GM13976 (cell line): ENCODE measurements at regions not wholly inside any gene's neighbourhood (a gene's known extent, or its start where the extent isn't known, plus 50 kb on each side); places are given as distances from the start of the nearest gene placed in this dataset.

Source experiments
- DNase-seq: peaks from one replicate; pipeline ENCODE4 v3.0.0; 2012; ENCODE audit warnings: low spot score
- CTCF ChIP-seq: IDR thresholded peaks from 2 replicates; pipeline ENCODE4 v1.5.1; 2012; ENCODE audit warnings: borderline replicate concordance, mild to moderate bottlenecking; ENCODE audit not compliant: insufficient read depth; ENCODE audit errors: extremely low read depth, missing control alignments, control extremely low read depth
- in situ Hi-C: fragments of 300-500 bp; cut with MboI; formaldehyde crosslinking; loops from one replicate; pipeline ENCODE4 v1.12.0; 2022; ENCODE audit warnings: low sequenced_read_pairs, mixed read lengths, inconsistent platforms; ENCODE audit not compliant: unreplicated experiment

GRCh38 chrX:13933352-13933751 lies 96.3 kb downstream of the GEMIN8 start:
- no peak for TF ChIP-seq CTCF
- DNase-seq, result no peak
- in situ Hi-C loops, result no loop called here

GRCh38 chrX:13932416-13932815 lies 97.3 kb downstream of the GEMIN8 start:
- in situ Hi-C loops, result no loop called here
- DNase-seq, result no peak
- no peak for TF ChIP-seq CTCF

GRCh38 chrX:13927175-13927574 lies 102.5 kb downstream of the GEMIN8 start:
- no peak for DNase-seq
- in situ Hi-C loops, result no loop called here
- TF ChIP-seq CTCF, result no peak

- DNase-seq, result no peak
- in situ Hi-C loops, result no loop called here
- TF ChIP-seq CTCF, result no peak
These were observed 105.8 kb downstream of the GEMIN8 start for GRCh38 chrX:13923845-13924244.

GRCh38 chrX:13923289-13923688 lies 106.4 kb upstream of the GPM6B start:
- in situ Hi-C loops, result no loop called here
- TF ChIP-seq CTCF, result no peak

GRCh38 chrX:13917507-13917906 lies 100.6 kb upstream of the GPM6B start:
- in situ Hi-C loops, result no loop called here
- TF ChIP-seq CTCF, result no peak
- no peak for DNase-seq

More at GRCh38 chrX:13923289-13923688, 106.4 kb upstream of the GPM6B start:
- no peak for DNase-seq

GRCh38 chrX:13911586-13911985 lies 94.7 kb upstream of the GPM6B start:
- no peak for DNase-seq
- in situ Hi-C loops, result no loop called here
- no peak for TF ChIP-seq CTCF
